GM12874 (cell line): ENCODE measurements at regions not wholly inside any gene's neighbourhood (a gene's known extent, or its start where the extent isn't known, plus 50 kb on each side); places are given as distances from the start of the nearest gene placed in this dataset.

Experiments used
- TF ChIP-seq, protein P1 (sequence below): IDR thresholded peaks from 2 replicates; pipeline ENCODE4 v1.5.1; 2011; ENCODE audit warnings: low read depth, mild to moderate bottlenecking, control low read depth, low read length, moderate library complexity; ENCODE audit not compliant: insufficient read depth

DNA sequence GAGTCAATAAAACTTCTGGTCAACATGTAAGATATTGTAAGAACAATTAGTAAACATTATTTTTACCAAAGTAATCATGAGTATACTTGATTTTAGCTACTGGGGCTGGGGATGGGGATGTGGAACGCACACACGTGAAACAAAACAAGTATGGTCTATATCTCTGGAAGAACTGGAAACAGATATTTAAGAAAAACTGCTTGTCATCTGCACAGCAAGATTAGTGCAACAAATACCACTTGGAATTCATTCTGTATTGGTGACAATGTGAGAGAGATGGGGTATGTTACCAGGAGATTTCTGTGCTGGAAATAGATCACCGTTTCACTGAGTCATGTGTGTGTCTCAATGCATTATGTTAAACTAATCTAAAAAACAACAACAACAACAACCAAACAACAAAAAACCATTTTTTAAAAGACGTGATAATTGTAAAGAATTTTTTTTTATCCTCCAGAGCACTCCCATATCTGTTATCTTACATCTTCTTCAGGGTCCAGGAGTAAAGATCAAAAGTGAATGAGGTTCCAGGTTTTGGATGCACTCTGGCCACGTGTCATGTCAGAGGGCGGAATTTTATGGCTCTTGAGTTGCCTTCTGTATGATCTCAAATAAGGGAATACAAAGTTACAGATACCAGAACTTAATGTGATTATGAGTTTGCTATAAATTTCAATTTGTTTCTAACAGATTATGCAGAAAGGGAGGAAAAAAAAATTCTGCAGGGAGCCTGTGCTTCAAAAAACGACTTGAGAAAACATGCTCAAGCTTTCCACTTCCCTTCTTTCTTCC, 153.0 kb downstream of the BBOX1 start:
- TF ChIP-seq, protein P1, sequence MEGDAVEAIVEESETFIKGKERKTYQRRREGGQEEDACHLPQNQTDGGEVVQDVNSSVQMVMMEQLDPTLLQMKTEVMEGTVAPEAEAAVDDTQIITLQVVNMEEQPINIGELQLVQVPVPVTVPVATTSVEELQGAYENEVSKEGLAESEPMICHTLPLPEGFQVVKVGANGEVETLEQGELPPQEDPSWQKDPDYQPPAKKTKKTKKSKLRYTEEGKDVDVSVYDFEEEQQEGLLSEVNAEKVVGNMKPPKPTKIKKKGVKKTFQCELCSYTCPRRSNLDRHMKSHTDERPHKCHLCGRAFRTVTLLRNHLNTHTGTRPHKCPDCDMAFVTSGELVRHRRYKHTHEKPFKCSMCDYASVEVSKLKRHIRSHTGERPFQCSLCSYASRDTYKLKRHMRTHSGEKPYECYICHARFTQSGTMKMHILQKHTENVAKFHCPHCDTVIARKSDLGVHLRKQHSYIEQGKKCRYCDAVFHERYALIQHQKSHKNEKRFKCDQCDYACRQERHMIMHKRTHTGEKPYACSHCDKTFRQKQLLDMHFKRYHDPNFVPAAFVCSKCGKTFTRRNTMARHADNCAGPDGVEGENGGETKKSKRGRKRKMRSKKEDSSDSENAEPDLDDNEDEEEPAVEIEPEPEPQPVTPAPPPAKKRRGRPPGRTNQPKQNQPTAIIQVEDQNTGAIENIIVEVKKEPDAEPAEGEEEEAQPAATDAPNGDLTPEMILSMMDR, result no peak

- TF ChIP-seq, protein P1, result no peak
Observed at GRCh38 chr11:27192184-27192583, 151.6 kb downstream of the BBOX1 start.

DNA sequence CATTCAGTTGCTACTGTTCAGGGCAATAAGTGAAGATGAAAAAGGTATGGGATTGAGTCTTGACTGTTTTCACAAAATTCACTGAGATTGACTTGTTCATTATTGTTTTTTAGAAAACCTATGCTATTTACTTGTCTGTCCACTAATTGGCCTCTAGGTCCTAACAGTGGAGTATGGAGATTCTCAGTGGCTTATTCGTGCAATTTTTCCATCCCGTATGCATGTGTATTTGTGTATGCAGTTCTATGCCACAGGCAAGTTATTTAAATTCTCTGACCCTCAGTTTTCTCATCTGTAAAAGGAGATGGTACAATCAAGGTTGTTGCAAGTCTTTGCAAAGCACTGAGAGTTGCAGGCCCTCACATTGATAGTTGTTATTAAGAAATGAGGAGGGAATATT, 151.0 kb downstream of the BBOX1 start:
- TF ChIP-seq, protein P1, result no peak

- TF ChIP-seq, protein P1, result no peak
Observed at GRCh38 chr11:27188696-27189095, 148.1 kb downstream of the BBOX1 start.

- TF ChIP-seq, protein P1, result no peak
Observed at GRCh38 chr11:27187848-27188621, 147.4 kb downstream of the BBOX1 start.

DNA sequence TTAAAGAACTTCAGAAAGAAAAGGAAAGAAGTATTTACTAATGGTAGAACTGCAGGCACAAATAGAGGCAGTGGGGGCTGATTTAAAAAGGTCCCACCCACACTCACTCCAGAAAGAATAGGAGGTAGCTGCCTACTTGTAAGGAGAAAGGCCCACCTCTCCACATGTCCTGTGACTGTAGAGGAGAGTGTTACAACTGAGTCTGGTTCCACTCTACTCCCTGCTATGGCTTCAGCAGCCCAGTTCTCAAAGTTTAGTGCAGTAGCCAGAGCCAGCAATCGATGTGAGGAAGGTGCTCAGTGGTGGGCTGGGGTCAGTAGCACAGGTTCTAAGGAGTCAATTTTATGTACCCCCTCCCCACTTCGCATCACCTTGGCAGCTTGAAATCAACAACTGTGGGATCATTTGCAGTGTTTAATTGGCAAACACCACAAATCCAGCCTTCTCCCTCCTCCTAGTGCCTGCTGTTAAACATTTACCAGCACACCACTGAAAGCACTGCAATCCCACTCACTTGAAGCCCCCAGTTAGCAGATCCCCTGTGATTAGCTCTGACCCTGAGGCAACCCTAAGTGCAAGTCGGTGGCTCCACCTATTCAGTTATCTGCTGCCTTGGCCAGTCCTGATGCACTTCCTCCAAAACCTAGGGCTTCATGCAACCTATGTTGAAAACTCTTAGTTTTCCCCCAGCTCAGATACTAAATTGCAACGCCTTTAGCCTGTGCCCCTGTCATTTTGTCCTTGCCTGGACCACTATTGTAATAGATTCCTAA, 146.6 kb downstream of the BBOX1 start:
- TF ChIP-seq, protein P1, result no peak

- TF ChIP-seq, protein P1, result no peak
Observed at GRCh38 chr11:27186580-27186979, 146.0 kb downstream of the BBOX1 start.
